GM18505 (cell line): ENCODE measurements at regions not wholly inside any gene's neighbourhood (a gene's known extent, or its start where the extent isn't known, plus 50 kb on each side); places are given as distances from the start of the nearest gene placed in this dataset.

Experiments used
- ATAC-seq: cut with Tn5 transposase; IDR thresholded peaks from one replicate; pipeline ENCODE4 v1.9.1; 2021; ENCODE audit not compliant: unreplicated experiment
- POLR2A ChIP-seq: IDR thresholded peaks from 4 replicates; pipeline ENCODE4 v1.6.1; 2011; ENCODE audit warnings: borderline replicate concordance; ENCODE audit not compliant: insufficient read depth, insufficient read length; ENCODE audit errors: extremely low read depth

GRCh38 chr7:49247759-49248158, 323.4 kb downstream of the CDC14C start:
- no peak for TF ChIP-seq POLR2A
- no peak for ATAC-seq

GRCh38 chr7:49255054-49255453, 330.7 kb downstream of the CDC14C start:
- TF ChIP-seq POLR2A = no peak
- ATAC-seq = no peak

GRCh38 chr7:49260538-49260937, 336.2 kb downstream of the CDC14C start:
- no peak for TF ChIP-seq POLR2A
- no peak for ATAC-seq

- no peak for TF ChIP-seq POLR2A
- no peak for ATAC-seq
These were observed 337.6 kb downstream of the CDC14C start for GRCh38 chr7:49261928-49262327.

DNA sequence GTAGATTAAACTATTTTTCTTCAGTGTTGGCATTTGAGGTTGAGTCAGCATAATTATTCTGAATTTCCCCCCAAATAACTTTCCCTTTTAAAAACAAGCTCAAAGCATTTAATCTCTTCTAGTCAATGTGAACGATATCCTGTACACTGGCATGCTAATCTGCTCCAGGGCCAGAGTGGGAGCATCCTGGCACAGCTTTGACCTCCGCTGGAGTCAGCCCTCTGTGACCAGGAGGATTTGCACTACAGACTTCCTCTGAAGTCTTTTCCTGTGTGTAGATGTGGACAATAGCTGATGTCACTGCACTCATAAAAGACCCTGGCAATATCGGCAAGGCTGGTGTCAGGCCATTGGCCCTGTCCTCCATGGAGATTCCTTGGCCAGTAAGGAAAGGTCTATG, 340.2 kb downstream of the CDC14C start:
- no peak for TF ChIP-seq POLR2A
- ATAC-seq = no peak

DNA sequence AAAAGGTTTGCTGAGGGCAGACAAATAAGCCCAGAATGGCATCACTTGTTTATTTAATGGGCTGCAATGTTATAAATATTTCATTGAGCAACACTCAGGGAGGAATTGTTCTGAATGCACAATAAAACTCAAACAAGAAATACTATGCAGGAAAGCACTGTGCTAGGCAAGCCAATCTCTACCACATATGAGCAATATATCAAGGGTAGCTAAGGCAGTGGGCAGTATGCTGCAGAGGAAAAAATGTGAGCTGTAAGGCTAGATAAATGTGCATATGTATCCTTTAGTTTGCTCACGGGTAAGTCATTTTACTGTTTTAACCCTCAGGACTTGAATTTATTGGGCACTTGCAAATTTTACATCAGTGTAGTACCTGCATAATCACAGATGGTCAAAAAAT, 349.6 kb downstream of the CDC14C start:
- ATAC-seq = no peak
- no peak for TF ChIP-seq POLR2A

GRCh38 chr7:49279891-49280290, 355.5 kb downstream of the CDC14C start:
- no peak for TF ChIP-seq POLR2A
- no peak for ATAC-seq

DNA sequence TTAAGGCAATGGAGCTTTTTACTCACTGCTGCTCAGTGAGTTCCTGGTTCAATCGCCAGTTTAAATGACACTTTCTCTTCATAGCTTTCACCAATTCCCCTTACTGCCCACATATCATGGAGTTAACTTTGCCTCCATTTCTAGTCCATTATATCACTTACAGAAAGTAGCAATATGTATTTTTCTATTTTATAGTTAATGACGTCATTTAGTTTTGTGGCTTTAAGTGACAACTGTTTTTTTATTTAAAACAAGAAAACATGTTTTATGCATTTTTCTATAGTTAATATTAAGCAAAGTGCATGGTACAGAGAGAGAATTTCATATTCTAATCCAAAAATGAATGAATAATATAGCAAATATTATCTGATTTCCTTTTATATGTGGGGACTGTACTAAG, 363.3 kb downstream of the CDC14C start:
- TF ChIP-seq POLR2A = no peak
- ATAC-seq = no peak

DNA sequence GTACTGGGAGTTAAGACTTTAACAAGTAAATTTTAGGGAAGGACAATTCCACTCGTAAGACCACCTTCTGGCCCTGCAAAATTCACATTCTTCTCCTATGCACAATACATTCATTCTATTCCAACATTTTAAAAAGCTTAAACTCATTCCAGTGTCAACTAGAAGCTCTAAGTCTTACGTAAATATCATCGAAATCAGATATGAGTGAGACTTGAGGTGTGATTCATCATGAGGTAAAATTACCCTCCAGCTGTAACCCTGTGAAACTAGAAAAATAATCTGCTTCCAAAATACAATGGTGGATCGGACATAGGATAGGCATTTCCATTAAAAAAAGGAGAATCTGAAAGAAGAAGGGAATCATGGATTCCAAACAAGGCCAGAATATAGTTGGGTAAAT, 370.3 kb downstream of the CDC14C start:
- no peak for TF ChIP-seq POLR2A
- ATAC-seq = no peak

DNA sequence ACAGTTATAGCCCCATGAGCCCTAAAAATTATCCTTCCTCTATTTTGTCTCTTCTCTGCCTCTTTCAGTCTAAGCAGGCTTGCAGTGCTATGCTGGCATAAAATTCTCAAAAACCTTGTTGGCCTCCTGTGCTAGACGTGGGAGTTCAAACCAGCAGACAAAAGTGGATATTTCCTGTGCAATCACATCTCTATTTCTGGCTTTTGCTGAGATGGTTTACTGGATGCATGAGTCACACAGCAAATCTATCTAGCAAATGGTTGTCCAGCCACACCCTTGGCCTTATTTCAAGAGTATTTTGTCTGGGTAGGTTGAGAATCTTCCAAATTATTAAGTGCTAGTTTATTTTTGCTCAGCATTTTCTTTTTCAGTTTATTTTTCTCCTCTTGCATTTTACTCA, 370.8 kb downstream of the CDC14C start:
- no peak for ATAC-seq
- TF ChIP-seq POLR2A = no peak

DNA sequence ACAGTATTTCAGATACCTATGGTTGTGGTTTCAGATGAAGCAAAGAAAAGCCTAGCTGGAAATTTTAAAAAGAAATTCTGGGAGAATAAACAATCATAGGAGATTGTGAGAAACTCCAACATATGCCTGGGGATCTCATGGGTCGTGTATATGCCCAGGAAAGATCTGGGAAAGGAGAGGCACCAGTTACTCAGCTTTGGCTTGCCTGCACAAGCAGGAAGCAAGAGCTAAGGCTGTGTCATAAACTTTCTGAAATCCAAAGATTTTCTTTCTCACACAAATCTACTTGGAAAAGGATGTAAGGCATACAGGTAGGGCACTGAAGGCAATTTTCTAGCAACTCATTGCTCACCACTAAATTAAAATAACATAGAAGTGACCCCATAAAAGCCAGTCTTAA, 373.6 kb downstream of the CDC14C start:
- no peak for ATAC-seq
- TF ChIP-seq POLR2A = no peak

- no peak for TF ChIP-seq POLR2A
- ATAC-seq = no peak
These were observed 384.4 kb downstream of the CDC14C start for GRCh38 chr7:49308787-49309186.

DNA sequence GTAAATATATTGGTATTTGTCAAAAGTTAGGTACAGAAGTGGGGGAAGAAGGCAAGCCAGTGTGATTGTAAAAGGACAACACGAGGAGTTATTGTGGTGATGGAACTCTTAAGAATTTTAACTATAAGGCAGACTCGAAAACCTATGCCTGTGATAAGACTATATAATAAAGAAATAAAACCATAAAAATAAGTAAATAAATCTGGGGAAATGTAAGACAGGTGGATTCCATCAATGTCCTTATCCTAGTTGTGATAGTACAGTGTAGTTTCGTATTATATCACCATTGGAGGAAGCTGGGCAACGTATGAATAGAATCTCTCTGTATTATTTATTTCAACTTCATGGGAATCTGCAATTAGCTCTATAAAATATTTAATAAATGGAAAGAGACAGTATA, 395.7 kb downstream of the CDC14C start:
- TF ChIP-seq POLR2A = no peak
- no peak for ATAC-seq

- TF ChIP-seq POLR2A = no peak
- no peak for ATAC-seq
These were observed 397.5 kb downstream of the CDC14C start for GRCh38 chr7:49321843-49322242.

DNA sequence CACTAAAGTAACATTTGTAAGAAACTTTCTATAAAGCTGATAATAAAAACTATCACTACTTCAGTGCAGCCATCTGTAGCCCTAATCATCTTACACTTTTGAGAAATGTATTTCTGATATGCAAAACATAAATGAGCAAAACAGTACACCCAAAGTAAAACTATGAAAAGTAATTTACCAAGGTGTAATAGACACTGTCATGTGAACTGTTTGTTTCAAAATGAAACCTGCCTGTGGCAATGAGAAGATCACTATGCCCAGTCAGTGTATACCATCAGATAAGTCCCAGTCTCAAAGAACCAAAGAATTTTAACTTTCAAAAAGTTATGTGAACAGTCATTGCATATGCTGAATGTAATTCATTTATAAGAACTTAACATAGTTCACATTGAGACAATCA, 398.1 kb downstream of the CDC14C start:
- no peak for ATAC-seq
- no peak for TF ChIP-seq POLR2A
